Right lobe of liver (tissue), 6 donors: ENCODE measurements at regions not wholly inside any gene's neighbourhood (a gene's known extent, or its start where the extent isn't known, plus 50 kb on each side); places are given as distances from the start of the nearest gene placed in this dataset.

Source experiments
- ATAC-seq, 4 donors: fragments of 200-7000 bp; cut with Tn5 transposase; one replicate each; pipeline ENCODE4 v1.9.1; 2020; ENCODE audit warnings: mild to moderate bottlenecking in 4 of 4, moderate library complexity in 4 of 4
- DNase-seq, 3 donors: peaks; one replicate each; pipeline ENCODE4 v3.0.0-alpha.2; 2020
- H3K27ac ChIP-seq, 3 donors: fragments of 200-600 bp; one replicate each; pipeline ENCODE4 v1.8.0; 2022
- H3K27me3 ChIP-seq, 2 donors: fragments of 200-600 bp; one replicate each; pipeline ENCODE4 v1.8.0; 2022
- H3K36me3 ChIP-seq, 4 donors: fragments of 200-600 bp; sonication (generic) in 1 of 4; one replicate each; pipeline versions ENCODE4 v1.5.1 to v1.8.0; 2017 to 2022; ENCODE audit warnings: control low read depth in 1 of 4
- H3K4me1 ChIP-seq, 4 donors: fragments of 200-600 bp; sonication (generic) in 1 of 4; one replicate each; pipeline versions ENCODE4 v1.5.1 to v1.8.0; 2017 to 2022; ENCODE audit warnings: control low read depth in 1 of 4
- H3K4me3 ChIP-seq, 3 donors: fragments of 200-600 bp; one replicate each; pipeline ENCODE4 v1.8.0; 2022
- H3K9me3 ChIP-seq, 4 donors: fragments of 200-600 bp; sonication (generic) in 1 of 4; one replicate each; pipeline versions ENCODE4 v1.5.1 to v1.8.0; 2017 to 2022; ENCODE audit warnings: control low read depth in 1 of 4
- CTCF ChIP-seq, 4 donors: fragments of 200-600 bp in 3 of 4; fragments of 450-650 bp in 1 of 4; IDR thresholded peaks; one replicate each; pipeline versions ENCODE4 v1.5.1 to v1.8.0; 2016 to 2022; ENCODE audit warnings: antibody characterized with exemption in 4 of 4, mild to moderate bottlenecking in 2 of 4
- POLR2A ChIP-seq: fragments of 450-650 bp; IDR thresholded peaks from one replicate; pipeline ENCODE4 v1.6.1; 2017; ENCODE audit warnings: antibody characterized with exemption, mild to moderate bottlenecking
- WGBS: methylation state at CpG from one replicate; pipeline ENCODE4 v1.1.6; 2018; ENCODE audit warnings: low coverage, low lambda C conversion rate; ENCODE audit not compliant: insufficient coverage; ENCODE audit errors: missing lambda C conversion rate; 5-methylcytosine and 5-hydroxymethylcytosine counted together
- intact Hi-C, 2 donors: fragments of 100-400 bp; cut with DNase I; formaldehyde crosslinking; loops; one replicate each; pipeline versions ENCODE4 v1.11.2 to v1.14.1; 2022
- donor health status: DM: no; HTN: yes; CAD: no.
- donor health status: DM: no; HTN: no; CAD: no.
- donor health status: DM: no; HTN: no; CAD: no.
- donor health status: DM: no; HTN: yes; CAD: no.
- donor health status: DM: no; HTN: yes; CAD: no.

- no peak for TF ChIP-seq POLR2A
- TF ChIP-seq CTCF (IDR thresholded peaks at IDR 0.05) = no peak
- H3K27ac ChIP-seq = no peak overlapping the region
- H3K9me3 ChIP-seq = no peaks in the 10 kb centered on the region
- H3K27me3 ChIP-seq = no peaks in the 10 kb centered on the region
- 51% methylated on average over 2 of the region's 2 CpGs for WGBS
- no peak overlapping the region for H3K4me3 ChIP-seq
- intact Hi-C loops = no loop called here
- no peak for ATAC-seq
- H3K36me3 ChIP-seq = no peaks in the 10 kb centered on the region
- H3K4me1 ChIP-seq = no peaks in the 10 kb centered on the region
- no peak for DNase-seq
Measured at GRCh38 chr1:172918478-172918877, 132.3 kb downstream of the TNFSF18 start.

- no peak overlapping the region for H3K27ac ChIP-seq
- no peaks in the 10 kb centered on the region for H3K27me3 ChIP-seq
- H3K36me3 ChIP-seq = no peaks in the 10 kb centered on the region
- DNase-seq (no peak), ATAC-seq (no peak)
- 69% methylated on average over 2 of the region's 2 CpGs for WGBS
- intact Hi-C loops = no loop called here
- H3K9me3 ChIP-seq = no peaks in the 10 kb centered on the region
- H3K4me3 ChIP-seq = no peak overlapping the region
- H3K4me1 ChIP-seq = no peaks in the 10 kb centered on the region
- TF ChIP-seq POLR2A (no peak), CTCF (IDR thresholded peaks at IDR 0.05) (no peak)
Measured at GRCh38 chr1:172926070-172926469, 124.7 kb downstream of the TNFSF18 start.

- TF ChIP-seq CTCF (IDR thresholded peaks at IDR 0.05) = no peak
- no peak for TF ChIP-seq POLR2A
- Histone ChIP-seq H3K27ac (no peak overlapping the region), H3K9me3 (no peaks in the 10 kb centered on the region), H3K4me3 (no peak overlapping the region), H3K36me3 (no peaks in the 10 kb centered on the region), H3K27me3 (no peaks in the 10 kb centered on the region), H3K4me1 (no peaks in the 10 kb centered on the region)
- DNase-seq = no peak
- intact Hi-C loops = no loop called here
- 58% methylated on average over 2 of the region's 2 CpGs for WGBS
- ATAC-seq = no peak
Measured at GRCh38 chr1:172928412-172928811, 122.3 kb downstream of the TNFSF18 start.

- intact Hi-C loops = no loop called here
- no peak overlapping the region for H3K4me3 ChIP-seq
- WGBS = 66% methylated on average over 2 of the region's 2 CpGs
- H3K27me3 ChIP-seq = no peaks in the 10 kb centered on the region
- no peaks in the 10 kb centered on the region for H3K36me3 ChIP-seq
- H3K4me1 ChIP-seq = no peaks in the 10 kb centered on the region
- no peak overlapping the region for H3K27ac ChIP-seq
- TF ChIP-seq CTCF (IDR thresholded peaks at IDR 0.05) (no peak), POLR2A (no peak)
- DNase-seq = no peak
- no peaks in the 10 kb centered on the region for H3K9me3 ChIP-seq
- no peak for ATAC-seq
Measured at GRCh38 chr1:172929006-172929405, 121.7 kb downstream of the TNFSF18 start.

GRCh38 chr1:172930142-172930541 is 120.6 kb downstream of the TNFSF18 start:
- H3K9me3 ChIP-seq = no peaks in the 10 kb centered on the region
- no peaks in the 10 kb centered on the region for H3K4me1 ChIP-seq
- no peaks in the 10 kb centered on the region for H3K27me3 ChIP-seq
- no peak overlapping the region for H3K27ac ChIP-seq
- H3K4me3 ChIP-seq = no peak overlapping the region
- no peaks in the 10 kb centered on the region for H3K36me3 ChIP-seq
- 47% methylated on average over 2 of the region's 2 CpGs for WGBS
- intact Hi-C loops = no loop called here
- DNase-seq (no peak), ATAC-seq (no peak)
- TF ChIP-seq CTCF (IDR thresholded peaks at IDR 0.05) (no peak), POLR2A (no peak)
